ENCODE measurements at regions not wholly inside any gene's neighbourhood (a gene's known extent, or its start where the extent isn't known, plus 50 kb on each side); places are given as distances from the start of the nearest gene placed in this dataset.

DNA sequence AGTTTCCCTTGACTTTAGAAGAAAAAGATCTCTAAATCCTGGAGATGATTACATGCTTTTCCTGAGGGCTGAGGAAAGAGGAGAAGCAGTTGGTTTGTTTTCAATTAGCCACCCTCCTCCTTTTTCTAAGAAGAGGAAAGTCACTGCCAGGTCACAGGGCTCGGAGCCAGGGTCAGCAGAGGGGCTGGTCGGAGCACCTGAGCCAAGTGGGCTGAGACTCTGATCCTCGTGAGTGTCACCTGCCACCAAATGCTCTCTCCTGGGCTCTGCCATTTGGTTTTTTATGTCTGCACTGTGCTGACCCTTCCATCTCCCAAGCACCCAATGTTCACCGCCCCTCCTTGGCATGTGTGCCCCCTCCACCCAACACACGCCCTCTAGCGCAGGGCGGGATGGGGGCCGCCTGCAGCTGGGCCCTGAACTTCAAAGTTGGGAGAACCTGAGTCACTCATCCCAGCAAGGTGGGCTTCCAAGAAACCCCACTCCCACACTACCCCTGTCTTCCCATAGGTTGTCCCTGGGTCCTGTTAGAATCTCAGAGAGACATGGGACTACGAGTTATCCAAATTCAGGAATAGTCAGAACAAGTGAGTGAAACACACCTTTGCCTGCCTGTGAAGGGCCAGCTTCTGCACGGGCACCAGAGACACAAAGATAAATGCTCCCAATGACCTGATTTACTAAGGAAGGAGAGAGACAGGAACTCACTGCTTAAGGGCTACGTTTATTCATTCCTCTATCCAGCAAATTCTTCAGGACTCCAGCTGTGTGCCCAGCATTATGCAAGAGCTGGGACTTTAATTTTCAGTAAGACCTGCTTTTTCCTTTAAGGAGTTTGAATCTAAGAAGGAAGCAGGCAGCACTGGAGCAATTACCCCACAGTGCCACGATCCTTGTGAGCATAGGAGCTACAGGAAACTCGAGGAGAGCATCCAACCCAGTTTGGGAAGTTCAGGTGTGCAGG lies 127.5 kb downstream of the RHOU start:
- H3K4me1 Mint-ChIP-seq (ENCODE audit: unreplicated experiment), result peaks cover 68% of the 10 kb centered on the region
- H3K27ac Mint-ChIP-seq (ENCODE audit: unreplicated experiment), result no peak overlapping the region
- H3K36me3 Mint-ChIP-seq (ENCODE audit: unreplicated experiment), result no peaks in the 10 kb centered on the region
- TF ChIP-seq, protein P1, sequence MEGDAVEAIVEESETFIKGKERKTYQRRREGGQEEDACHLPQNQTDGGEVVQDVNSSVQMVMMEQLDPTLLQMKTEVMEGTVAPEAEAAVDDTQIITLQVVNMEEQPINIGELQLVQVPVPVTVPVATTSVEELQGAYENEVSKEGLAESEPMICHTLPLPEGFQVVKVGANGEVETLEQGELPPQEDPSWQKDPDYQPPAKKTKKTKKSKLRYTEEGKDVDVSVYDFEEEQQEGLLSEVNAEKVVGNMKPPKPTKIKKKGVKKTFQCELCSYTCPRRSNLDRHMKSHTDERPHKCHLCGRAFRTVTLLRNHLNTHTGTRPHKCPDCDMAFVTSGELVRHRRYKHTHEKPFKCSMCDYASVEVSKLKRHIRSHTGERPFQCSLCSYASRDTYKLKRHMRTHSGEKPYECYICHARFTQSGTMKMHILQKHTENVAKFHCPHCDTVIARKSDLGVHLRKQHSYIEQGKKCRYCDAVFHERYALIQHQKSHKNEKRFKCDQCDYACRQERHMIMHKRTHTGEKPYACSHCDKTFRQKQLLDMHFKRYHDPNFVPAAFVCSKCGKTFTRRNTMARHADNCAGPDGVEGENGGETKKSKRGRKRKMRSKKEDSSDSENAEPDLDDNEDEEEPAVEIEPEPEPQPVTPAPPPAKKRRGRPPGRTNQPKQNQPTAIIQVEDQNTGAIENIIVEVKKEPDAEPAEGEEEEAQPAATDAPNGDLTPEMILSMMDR (IDR thresholded peaks at IDR 0.05), result no peak
- H3K4me3 Mint-ChIP-seq (ENCODE audit: unreplicated experiment), result no peak overlapping the region
- H3K9me3 Mint-ChIP-seq (ENCODE audit: unreplicated experiment), result no peaks in the 10 kb centered on the region
- DNase-seq (ENCODE audit: extremely low spot score, unreplicated experiment), result peak; percentile 54
- H3K27me3 Mint-ChIP-seq (ENCODE audit: unreplicated experiment), result peaks cover 6% of the 10 kb centered on the region

DNA sequence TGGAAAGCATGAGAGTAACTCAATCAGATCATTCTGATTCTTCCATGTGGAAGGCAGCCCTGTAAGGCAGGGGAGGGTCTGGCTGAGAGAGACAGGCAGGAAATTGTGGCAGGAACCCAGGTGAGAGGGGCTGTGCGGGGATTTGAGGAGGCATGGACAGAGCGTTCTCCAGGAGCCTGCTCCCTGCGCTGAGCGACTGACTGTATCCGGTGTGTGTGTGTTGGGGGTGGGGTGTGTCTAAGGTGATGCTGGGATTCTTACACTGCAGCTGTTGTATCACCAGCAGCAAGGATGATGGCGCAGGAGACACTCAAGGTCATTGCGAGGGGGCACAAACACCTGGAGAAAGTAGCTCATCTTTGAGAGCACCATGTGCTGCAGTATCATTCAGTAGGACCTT lies 128.5 kb downstream of the RHOU start:
- no peaks in the 10 kb centered on the region for H3K36me3 Mint-ChIP-seq (ENCODE audit: unreplicated experiment)
- H3K4me3 Mint-ChIP-seq (ENCODE audit: unreplicated experiment), result no peak overlapping the region
- peak; percentile 56 for DNase-seq (ENCODE audit: extremely low spot score, unreplicated experiment)
- H3K4me1 Mint-ChIP-seq (ENCODE audit: unreplicated experiment), result peaks cover 73% of the 10 kb centered on the region
- H3K9me3 Mint-ChIP-seq (ENCODE audit: unreplicated experiment), result no peaks in the 10 kb centered on the region
- peaks cover 4% of the 10 kb centered on the region for H3K27me3 Mint-ChIP-seq (ENCODE audit: unreplicated experiment)
- H3K27ac Mint-ChIP-seq (ENCODE audit: unreplicated experiment), result no peak overlapping the region
- TF ChIP-seq, protein P1 (IDR thresholded peaks at IDR 0.05), result no peak

DNA sequence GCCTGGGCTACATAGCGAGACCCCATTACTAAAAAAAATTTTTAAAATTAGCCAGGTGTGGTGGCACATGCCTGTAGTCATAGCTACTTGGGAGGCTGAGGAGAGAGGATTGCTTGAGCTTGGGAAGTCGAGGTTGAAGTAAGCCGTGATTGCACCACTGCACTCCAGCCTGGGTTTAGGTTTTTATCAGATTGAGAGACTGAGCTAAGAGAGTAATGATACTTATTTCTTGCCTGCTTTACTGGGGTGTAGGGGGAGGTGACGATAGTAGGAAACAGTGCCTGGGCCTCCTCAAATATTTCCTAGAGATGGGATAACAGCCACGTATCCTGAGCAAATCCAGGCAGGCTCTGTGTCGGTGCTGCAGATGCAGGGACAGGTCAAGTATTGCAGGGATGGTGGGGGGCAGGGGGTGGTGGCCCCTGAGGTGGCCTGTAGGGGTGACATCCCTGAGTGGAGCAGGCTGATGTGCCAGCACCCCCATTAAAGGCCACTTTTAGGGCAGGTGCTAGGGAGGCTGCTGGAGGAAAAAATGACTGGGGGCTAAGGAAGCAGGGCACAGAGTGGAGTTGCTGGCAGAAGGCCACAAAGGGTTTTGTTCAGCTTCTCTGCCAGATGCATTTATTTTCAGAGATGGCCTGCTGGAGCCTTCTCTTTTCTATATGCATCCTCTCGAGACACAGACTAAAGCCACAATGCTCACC lies 130.5 kb downstream of the RHOU start:
- TF ChIP-seq, protein P1 (IDR thresholded peaks at IDR 0.05), result no peak
- Mint-ChIP-seq H3K27me3 (ENCODE audit: unreplicated experiment) (peaks cover 13% of the 10 kb centered on the region), H3K36me3 (ENCODE audit: unreplicated experiment) (no peaks in the 10 kb centered on the region), H3K9me3 (ENCODE audit: unreplicated experiment) (no peaks in the 10 kb centered on the region), H3K4me3 (ENCODE audit: unreplicated experiment) (no peak overlapping the region), H3K27ac (ENCODE audit: unreplicated experiment) (no peak overlapping the region), H3K4me1 (ENCODE audit: unreplicated experiment) (peaks cover 65% of the 10 kb centered on the region)
- DNase-seq (ENCODE audit: extremely low spot score, unreplicated experiment), result peak; percentile 54

DNA sequence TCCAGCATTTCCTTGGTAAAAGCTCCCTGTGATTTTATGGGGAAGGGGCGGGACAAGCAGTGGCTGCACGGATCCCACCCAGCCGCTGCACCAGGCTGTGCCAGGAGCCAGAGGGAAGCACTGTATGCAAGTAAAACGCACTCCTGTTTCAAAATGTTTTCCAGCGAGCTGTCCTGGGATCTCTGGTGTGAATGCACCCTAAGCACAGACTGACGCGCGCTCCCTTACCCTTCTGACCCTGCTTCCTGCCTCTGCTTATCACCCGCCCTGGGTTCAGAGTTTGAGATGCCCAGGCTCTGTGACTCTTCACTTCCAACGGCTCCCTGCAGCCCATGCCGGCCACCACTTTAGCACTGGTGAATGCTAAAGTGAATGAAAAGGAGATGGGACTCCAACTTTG lies 131.2 kb downstream of the RHOU start:
- TF ChIP-seq, protein P1 (IDR thresholded peaks at IDR 0.05), result no peak
- Mint-ChIP-seq H3K9me3 (ENCODE audit: unreplicated experiment) (no peaks in the 10 kb centered on the region), H3K36me3 (ENCODE audit: unreplicated experiment) (no peaks in the 10 kb centered on the region), H3K4me1 (ENCODE audit: unreplicated experiment) (peaks cover 63% of the 10 kb centered on the region), H3K4me3 (ENCODE audit: unreplicated experiment) (no peak overlapping the region), H3K27me3 (ENCODE audit: unreplicated experiment) (peaks cover 13% of the 10 kb centered on the region), H3K27ac (ENCODE audit: unreplicated experiment) (no peak overlapping the region)
- DNase-seq (ENCODE audit: extremely low spot score, unreplicated experiment), result peak; percentile 53

Data from osteocyte (in vitro differentiated cells).